A673 (cell line): ENCODE measurements at regions not wholly inside any gene's neighbourhood (a gene's known extent, or its start where the extent isn't known, plus 50 kb on each side); places are given as distances from the start of the nearest gene placed in this dataset.

Source experiments
- EZH2 ChIP-seq: fragments of 200-600 bp; sonication (generic); IDR thresholded peaks from 2 replicates; pipeline ENCODE4 v1.6.1; 2017; ENCODE audit warnings: borderline replicate concordance, low read depth, mild to moderate bottlenecking, mixed read lengths, antibody characterized with exemption, low read length; ENCODE audit not compliant: poor library complexity, severe bottlenecking
- TF ChIP-seq, protein P1 (sequence below): fragments of 300-800, 200-600 bp; sonication (generic); conservative IDR thresholded peaks from 2 replicates; pipeline ENCODE4 v1.5.1; 2017; ENCODE audit warnings: low read depth, mild to moderate bottlenecking, antibody characterized with exemption, low read length, moderate library complexity, mixed read lengths

DNA sequence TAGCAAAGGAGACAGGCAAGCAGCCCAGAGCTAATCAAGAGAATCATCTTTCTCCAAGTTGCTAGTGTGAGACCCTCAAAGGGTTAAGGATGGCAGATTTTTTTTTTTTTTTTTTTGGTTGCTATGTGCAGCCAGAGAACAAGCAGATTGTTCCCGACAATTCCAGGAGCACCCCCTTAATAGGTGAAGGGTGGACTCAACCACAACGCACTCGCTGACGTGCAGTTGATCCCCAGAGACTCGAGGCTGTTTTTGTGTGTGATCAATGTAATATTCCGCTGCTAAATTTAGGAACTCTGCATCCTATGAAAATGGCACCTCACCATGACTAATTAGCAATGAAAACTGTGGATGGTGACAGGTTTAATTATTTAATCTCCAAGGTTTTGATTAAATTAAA is 789.0 kb downstream of the KCNA4 start:
- TF ChIP-seq, protein P1, sequence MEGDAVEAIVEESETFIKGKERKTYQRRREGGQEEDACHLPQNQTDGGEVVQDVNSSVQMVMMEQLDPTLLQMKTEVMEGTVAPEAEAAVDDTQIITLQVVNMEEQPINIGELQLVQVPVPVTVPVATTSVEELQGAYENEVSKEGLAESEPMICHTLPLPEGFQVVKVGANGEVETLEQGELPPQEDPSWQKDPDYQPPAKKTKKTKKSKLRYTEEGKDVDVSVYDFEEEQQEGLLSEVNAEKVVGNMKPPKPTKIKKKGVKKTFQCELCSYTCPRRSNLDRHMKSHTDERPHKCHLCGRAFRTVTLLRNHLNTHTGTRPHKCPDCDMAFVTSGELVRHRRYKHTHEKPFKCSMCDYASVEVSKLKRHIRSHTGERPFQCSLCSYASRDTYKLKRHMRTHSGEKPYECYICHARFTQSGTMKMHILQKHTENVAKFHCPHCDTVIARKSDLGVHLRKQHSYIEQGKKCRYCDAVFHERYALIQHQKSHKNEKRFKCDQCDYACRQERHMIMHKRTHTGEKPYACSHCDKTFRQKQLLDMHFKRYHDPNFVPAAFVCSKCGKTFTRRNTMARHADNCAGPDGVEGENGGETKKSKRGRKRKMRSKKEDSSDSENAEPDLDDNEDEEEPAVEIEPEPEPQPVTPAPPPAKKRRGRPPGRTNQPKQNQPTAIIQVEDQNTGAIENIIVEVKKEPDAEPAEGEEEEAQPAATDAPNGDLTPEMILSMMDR, result no peak
- TF ChIP-seq EZH2, result no peak
